ENCODE measurements at regions not wholly inside any gene's neighbourhood (a gene's known extent, or its start where the extent isn't known, plus 50 kb on each side); places are given as distances from the start of the nearest gene placed in this dataset.

DNA sequence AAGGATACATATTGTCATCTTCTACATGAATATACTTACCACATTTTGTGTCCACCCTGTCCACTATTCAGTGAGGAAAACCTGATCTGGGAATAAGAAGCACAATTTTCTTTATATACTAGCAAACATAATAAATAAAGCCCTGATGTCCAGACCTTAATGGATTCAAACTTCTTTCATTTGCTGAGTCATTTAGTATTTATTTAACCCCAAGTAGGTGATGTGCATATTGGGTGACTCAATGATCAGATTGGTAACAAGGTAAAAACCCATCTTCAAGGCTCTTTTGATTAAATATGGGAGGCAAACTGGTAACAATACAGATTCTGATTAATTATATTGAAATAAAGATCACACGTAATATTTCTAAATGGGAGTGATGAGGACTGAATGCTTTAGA lies 1159.8 kb upstream of the EYS start:
- FAIRE-seq (no peak), DNase-seq (ENCODE audit: insufficient read length, low spot score) (no peak)
- TF ChIP-seq, protein P1, sequence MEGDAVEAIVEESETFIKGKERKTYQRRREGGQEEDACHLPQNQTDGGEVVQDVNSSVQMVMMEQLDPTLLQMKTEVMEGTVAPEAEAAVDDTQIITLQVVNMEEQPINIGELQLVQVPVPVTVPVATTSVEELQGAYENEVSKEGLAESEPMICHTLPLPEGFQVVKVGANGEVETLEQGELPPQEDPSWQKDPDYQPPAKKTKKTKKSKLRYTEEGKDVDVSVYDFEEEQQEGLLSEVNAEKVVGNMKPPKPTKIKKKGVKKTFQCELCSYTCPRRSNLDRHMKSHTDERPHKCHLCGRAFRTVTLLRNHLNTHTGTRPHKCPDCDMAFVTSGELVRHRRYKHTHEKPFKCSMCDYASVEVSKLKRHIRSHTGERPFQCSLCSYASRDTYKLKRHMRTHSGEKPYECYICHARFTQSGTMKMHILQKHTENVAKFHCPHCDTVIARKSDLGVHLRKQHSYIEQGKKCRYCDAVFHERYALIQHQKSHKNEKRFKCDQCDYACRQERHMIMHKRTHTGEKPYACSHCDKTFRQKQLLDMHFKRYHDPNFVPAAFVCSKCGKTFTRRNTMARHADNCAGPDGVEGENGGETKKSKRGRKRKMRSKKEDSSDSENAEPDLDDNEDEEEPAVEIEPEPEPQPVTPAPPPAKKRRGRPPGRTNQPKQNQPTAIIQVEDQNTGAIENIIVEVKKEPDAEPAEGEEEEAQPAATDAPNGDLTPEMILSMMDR (IDR thresholded peaks at IDR 0.05; ENCODE audit: insufficient read depth, missing control alignments), result no peak

DNA sequence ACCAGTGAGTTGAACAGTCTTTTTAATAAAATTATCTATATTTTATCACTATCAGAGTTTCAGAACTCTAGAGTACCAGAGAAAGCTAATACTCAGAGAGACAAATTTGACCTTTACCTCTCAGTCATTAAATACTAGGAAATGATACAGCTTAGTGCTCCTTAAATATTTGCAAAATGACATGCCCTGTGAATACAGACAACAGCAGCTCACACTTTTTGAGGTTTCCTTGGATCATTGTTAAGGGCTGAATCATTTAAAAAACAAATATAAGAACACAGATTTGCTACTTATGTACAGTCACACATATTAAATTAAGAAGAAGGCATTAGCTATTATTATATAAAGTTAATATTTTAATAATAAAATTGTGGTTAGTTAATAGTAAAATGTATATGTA lies 1158.7 kb upstream of the EYS start:
- FAIRE-seq, result no peak
- TF ChIP-seq, protein P1 (IDR thresholded peaks at IDR 0.05; ENCODE audit: insufficient read depth, missing control alignments), result no peak
- DNase-seq (ENCODE audit: insufficient read length, low spot score), result no peak

DNA sequence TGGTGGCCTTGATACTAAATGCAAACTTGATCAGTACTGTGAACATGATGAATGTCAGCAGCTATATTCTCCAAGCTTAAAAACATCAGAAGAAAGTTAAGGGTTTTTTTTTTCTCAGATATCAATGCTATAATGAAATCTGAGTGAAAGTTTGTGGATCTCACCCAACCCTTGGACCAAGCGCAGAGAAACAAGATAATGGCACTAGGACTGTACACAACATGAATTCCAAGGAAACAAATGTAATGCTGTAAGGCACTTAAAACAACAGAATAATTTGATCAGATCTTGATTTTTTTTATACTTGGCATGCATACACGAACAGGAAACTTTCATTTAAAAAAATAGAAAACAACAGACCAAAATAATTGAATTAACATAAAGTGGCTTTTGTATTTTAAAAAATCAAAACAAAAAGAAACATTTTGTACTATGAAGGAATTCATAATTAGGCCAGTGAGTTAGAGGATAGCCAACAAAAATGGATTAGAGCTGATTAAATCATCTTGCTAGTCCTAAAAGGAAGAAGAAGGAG lies 1154.0 kb upstream of the EYS start:
- no peak for FAIRE-seq
- TF ChIP-seq, protein P1 (IDR thresholded peaks at IDR 0.05; ENCODE audit: insufficient read depth, missing control alignments), result no peak
- DNase-seq (ENCODE audit: insufficient read length, low spot score), result no peak

DNA sequence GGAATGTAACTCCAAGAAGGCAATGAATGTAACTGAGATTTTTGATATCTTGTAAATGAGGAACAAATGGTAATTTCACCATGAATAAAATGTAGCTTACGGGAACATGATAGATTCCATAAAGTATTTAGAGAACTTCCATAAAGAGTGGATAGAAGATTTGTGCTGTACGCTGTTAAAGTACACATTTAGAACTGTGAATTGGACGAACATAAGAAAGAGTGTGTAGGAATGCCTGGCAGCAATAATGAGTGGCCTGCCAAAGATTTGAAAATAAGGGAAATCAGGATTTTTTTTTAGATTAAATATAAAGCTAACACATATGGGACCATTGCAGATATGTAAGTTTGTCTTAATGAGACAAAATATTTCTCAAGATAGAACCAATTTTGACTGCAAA lies 1153.3 kb upstream of the EYS start:
- FAIRE-seq (no peak), DNase-seq (ENCODE audit: insufficient read length, low spot score) (no peak)
- TF ChIP-seq, protein P1 (IDR thresholded peaks at IDR 0.05; ENCODE audit: insufficient read depth, missing control alignments), result no peak

DNA sequence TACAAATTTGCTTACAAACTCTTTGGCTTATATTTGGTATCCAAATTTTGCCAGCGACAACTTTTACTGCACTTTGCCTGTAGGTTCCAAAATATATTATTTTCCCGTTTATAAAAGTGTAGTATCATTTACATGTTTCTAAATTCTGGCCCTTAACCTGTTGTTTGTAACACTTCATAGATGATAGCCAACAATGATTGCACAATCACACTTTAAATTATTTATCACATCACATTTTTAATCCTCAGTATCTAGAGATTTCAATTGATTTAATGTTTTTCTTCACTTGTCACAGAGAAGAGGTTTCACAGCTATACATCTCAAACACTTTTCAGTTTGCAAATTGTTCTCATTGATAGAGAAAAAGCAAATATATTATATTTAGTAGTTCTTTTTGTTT lies 1151.2 kb upstream of the EYS start:
- FAIRE-seq, result no peak

DNA sequence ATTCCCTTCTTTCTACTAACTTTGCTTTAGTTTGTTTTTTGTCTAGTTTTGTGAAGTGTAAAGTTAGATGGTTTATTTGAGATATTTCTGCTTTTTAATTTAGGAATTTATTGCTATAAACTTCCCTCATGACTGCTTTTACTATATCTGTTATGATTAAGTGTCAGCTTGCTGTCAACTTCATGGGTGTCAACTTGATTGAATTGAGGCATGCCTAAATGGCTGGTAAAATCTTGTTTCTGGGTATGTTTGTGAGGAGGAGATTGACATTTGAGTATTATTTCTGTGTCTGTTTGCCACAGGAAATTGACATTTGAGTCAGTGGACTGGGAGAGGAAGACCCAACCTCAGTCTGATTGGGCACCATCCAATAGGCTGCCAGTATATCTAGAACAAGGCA lies 1147.0 kb upstream of the EYS start:
- FAIRE-seq, result no peak
- TF ChIP-seq, protein P1 (IDR thresholded peaks at IDR 0.05; ENCODE audit: insufficient read depth, missing control alignments), result no peak

More for the DNA sequence above, 1151.2 kb upstream of the EYS start:
- no peak for DNase-seq (ENCODE audit: insufficient read length, low spot score)
- TF ChIP-seq, protein P1 (IDR thresholded peaks at IDR 0.05; ENCODE audit: insufficient read depth, missing control alignments), result no peak

DNA sequence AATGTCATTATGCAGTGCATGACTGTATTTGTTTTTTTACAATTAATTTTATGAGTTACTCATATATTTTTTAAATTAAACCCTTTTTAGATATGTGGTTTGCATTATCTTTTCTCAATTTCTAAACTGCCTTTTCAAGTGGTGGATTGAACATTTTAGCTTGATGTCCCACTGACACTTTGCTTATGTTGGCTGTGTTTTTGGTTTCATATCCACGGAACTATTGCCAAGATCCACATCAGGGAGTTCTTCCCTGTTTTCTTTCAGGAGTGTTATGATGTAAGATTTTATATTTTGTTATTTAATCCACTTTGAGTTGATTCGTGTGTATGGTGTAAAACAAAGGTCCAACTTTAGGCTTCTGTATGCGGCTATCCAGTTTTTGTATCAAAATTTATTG lies 1144.9 kb upstream of the EYS start:
- TF ChIP-seq, protein P1 (IDR thresholded peaks at IDR 0.05; ENCODE audit: insufficient read depth, missing control alignments), result no peak
- FAIRE-seq (no peak), DNase-seq (ENCODE audit: insufficient read length, low spot score) (no peak)

More for the DNA sequence above, 1147.0 kb upstream of the EYS start:
- DNase-seq (ENCODE audit: insufficient read length, low spot score), result no peak
